ENCODE measurements at regions not wholly inside any gene's neighbourhood (a gene's known extent, or its start where the extent isn't known, plus 50 kb on each side); places are given as distances from the start of the nearest gene placed in this dataset.

- no peak overlapping the region for H3K56ac ChIP-seq (replicated peaks; ENCODE audit: insufficient read length, low read depth, low read length)
- no peak overlapping the region for H2BK12ac ChIP-seq (ENCODE audit: low read depth, low read length)
- FAIRE-seq (no peak), DNase-seq (ENCODE audit: low read depth in 1 of 2, low spot score in 2 of 2) (no peak)
- H4K5ac ChIP-seq (ENCODE audit: insufficient read length, low read depth, low read length), result no peak overlapping the region
- TF ChIP-seq KDM1A (IDR thresholded peaks at IDR 0.05; ENCODE audit: borderline replicate concordance, low read length) (no peak), EGR1 (IDR thresholded peaks at IDR 0.05; ENCODE audit: borderline replicate concordance, low read depth, low read length) (no peak), TCF12 (IDR thresholded peaks at IDR 0.05; ENCODE audit: low read depth, low read length) (no peak), ATF2 (IDR thresholded peaks at IDR 0.05; ENCODE audit: low read length) (no peak), TAF1 (IDR thresholded peaks at IDR 0.05; ENCODE audit: low read depth, low read length) (no peak)
- no peak overlapping the region for H4K8ac ChIP-seq (ENCODE audit: extremely low read depth, insufficient read depth, low read length)
- H3K14ac ChIP-seq (ENCODE audit: insufficient read length), result no peak overlapping the region
- H3K27me3 ChIP-seq (replicated peaks in 1 of 4; ENCODE audit: control insufficient read depth in 3 of 4, extremely low read depth in 1 of 4, insufficient read depth in 3 of 4, low read length in 3 of 4), result no peaks in the 10 kb centered on the region
- H3K23ac ChIP-seq (ENCODE audit: insufficient read length), result no peak overlapping the region
- H2BK120ac ChIP-seq (replicated peaks; ENCODE audit: low read depth, low read length), result no peak overlapping the region
- ChIA-PET POLR2A (ENCODE audit: partially characterized antibody) (no interaction called here), CTCF (ENCODE audit: partially characterized antibody) (interaction anchor here (0.6 kb wide), 2 partner anchors 20 to 417 kb away, joined by 3 to 4 read pairs; no protein-coding TSS in a partner anchor)
- no peak overlapping the region for H3K27ac ChIP-seq (ENCODE audit: low read depth, low read length)
- H2BK5ac ChIP-seq (ENCODE audit: low read depth, low read length), result no peak overlapping the region
- no peak overlapping the region for H2AK5ac ChIP-seq (ENCODE audit: low read depth, low read length)
- no peak overlapping the region for H4K91ac ChIP-seq (replicated peaks; ENCODE audit: insufficient read length, low read length)
- H3K4me1 ChIP-seq (replicated peaks in 1 of 4; ENCODE audit: control insufficient read depth in 3 of 4, insufficient read depth in 4 of 4, low read length in 3 of 4), result peaks cover 0 to 5% (median 0%) of the 10 kb centered on the region in 4 experiments; a peak in 1 of 7 replicates
- 76% methylated on average over 1 of the region's 1 CpG; no CpG with 5 or more reads in 1 of the 2 experiments for WGBS, 2 experiments (ENCODE audit: extremely low coverage in 1 of 2, insufficient coverage in 1 of 2, insufficient read length in 1 of 2, insufficient replicate concordance in 2 of 2, low coverage in 1 of 2, low lambda C conversion rate in 2 of 2, missing lambda C conversion rate in 1 of 2)
- no peak overlapping the region for H3K9ac ChIP-seq (replicated peaks in 1 of 4; ENCODE audit: extremely low read depth in 1 of 4, low read depth in 3 of 4, low read length in 3 of 4)
- H3K36me3 ChIP-seq (ENCODE audit: control insufficient read depth in 2 of 4, insufficient read depth in 4 of 4, low read length in 3 of 4), result no peaks in the 10 kb centered on the region
- H3K79me1 ChIP-seq (ENCODE audit: low read depth, low read length), result no peaks in the 10 kb centered on the region
- no peak overlapping the region for H3K4ac ChIP-seq (replicated peaks; ENCODE audit: insufficient read length, low read depth, low read length)
- H2BK20ac ChIP-seq (ENCODE audit: low read length), result no peak overlapping the region
- no peaks in the 10 kb centered on the region for H4K20me1 ChIP-seq (replicated peaks in 1 of 2; ENCODE audit: control insufficient read depth in 1 of 2, insufficient read depth in 2 of 2, low read length in 2 of 2)
- no peak overlapping the region for H3K4me2 ChIP-seq (ENCODE audit: insufficient read depth in 1 of 2, low read depth in 2 of 2, low read length in 2 of 2)
- H2BK15ac ChIP-seq (ENCODE audit: low read length), result no peak overlapping the region
- no peaks in the 10 kb centered on the region for H3K23me2 ChIP-seq (ENCODE audit: low read depth, low read length)
- H3K79me2 ChIP-seq (ENCODE audit: control insufficient read depth in 1 of 2, insufficient read depth in 2 of 2, low read length in 2 of 2), result no peaks in the 10 kb centered on the region
- H3K4me3 ChIP-seq (ENCODE audit: extremely low read depth in 1 of 4, insufficient read depth in 2 of 4, low read depth in 3 of 4, low read length in 4 of 4), result no peak overlapping the region
- no peak overlapping the region for H3K18ac ChIP-seq (ENCODE audit: extremely low read depth, low read length)
- H3K9me3 ChIP-seq (ENCODE audit: insufficient read depth in 2 of 2, low read depth in 1 of 2, low read length in 1 of 2), result no peaks in the 10 kb centered on the region
- H2AFZ ChIP-seq (ENCODE audit: low read length), result no peak overlapping the region
Observed at GRCh38 chr3:56870436-56870835, 68.7 kb upstream of the ARHGEF3 start.
